SH-SY5Y (cell line): ENCODE measurements at regions not wholly inside any gene's neighbourhood (a gene's known extent, or its start where the extent isn't known, plus 50 kb on each side); places are given as distances from the start of the nearest gene placed in this dataset.

Experiments used
- GATA2 ChIP-seq: IDR thresholded peaks from 2 replicates; pipeline ENCODE4 v1.6.1; 2011; ENCODE audit warnings: mild to moderate bottlenecking, low read depth, low read length
- GATA3 ChIP-seq: IDR thresholded peaks from 2 replicates; pipeline ENCODE4 v1.6.1; 2011; ENCODE audit warnings: low read depth, mild to moderate bottlenecking, low read length, moderate library complexity

DNA sequence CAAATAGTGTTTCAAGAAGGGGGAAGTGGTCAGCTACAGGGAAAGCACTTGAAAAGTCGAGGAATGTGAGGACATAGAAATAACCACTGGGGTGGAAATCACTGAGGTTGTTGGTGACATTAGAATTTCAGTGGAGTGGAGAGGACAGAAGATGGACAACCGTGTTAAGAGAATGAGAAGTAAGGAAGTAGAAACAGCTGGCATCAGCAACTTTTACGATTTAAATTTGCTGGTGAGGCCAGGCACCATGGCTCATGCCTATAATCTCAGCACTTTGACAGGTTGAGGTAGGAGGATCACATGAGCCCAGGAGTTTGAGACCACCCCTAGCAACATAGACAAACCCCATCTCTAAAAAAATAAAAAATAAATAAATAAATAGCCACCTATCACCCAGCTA is 83.2 kb upstream of the PSMD7 start:
- TF ChIP-seq GATA2: no peak
- TF ChIP-seq GATA3: no peak
